GM23338 (cell line): ENCODE measurements at regions not wholly inside any gene's neighbourhood (a gene's known extent, or its start where the extent isn't known, plus 50 kb on each side); places are given as distances from the start of the nearest gene placed in this dataset.

ENCODE experiments used
- ATAC-seq: fragments of 200-7000 bp; cut with Tn5 transposase; 3 replicates; pipeline ENCODE4 v1.9.1; 2020
- DNase-seq: peaks from one replicate; pipeline ENCODE4 v3.0.0-alpha.2; 2015; ENCODE audit warnings: low spot score
- H2AFZ ChIP-seq: fragments of 200-600 bp; sonication (generic); 2 replicates; pipeline ENCODE4 v1.8.0; 2016; ENCODE audit warnings: antibody characterized with exemption, mild to moderate bottlenecking, moderate library complexity
- H3F3A ChIP-seq: fragments of 200-600 bp; sonication (generic); replicated peaks from 2 replicates; pipeline ENCODE4 v1.8.0; 2017; ENCODE audit warnings: antibody characterized with exemption, mixed run types, low read depth
- H3K27ac ChIP-seq: fragments of 200-600 bp; sonication (generic); 2 replicates; pipeline ENCODE4 v1.6.1; 2016; ENCODE audit warnings: low read depth
- H3K27me3 ChIP-seq: fragments of 200-600 bp; sonication (generic); 2 replicates; pipeline ENCODE4 v1.8.0; 2016; ENCODE audit warnings: mild to moderate bottlenecking, mixed run types, moderate library complexity; ENCODE audit not compliant: insufficient read depth
- H3K36me3 ChIP-seq: fragments of 200-600 bp; sonication (generic); 2 replicates; pipeline ENCODE4 v1.8.0; 2016; ENCODE audit warnings: mild to moderate bottlenecking; ENCODE audit not compliant: insufficient read depth
- H3K4me1 ChIP-seq: fragments of 200-600 bp; sonication (generic); 2 replicates; pipeline ENCODE4 v1.8.0; 2016; ENCODE audit warnings: mild to moderate bottlenecking, moderate library complexity; ENCODE audit not compliant: insufficient read depth
- H3K4me2 ChIP-seq: fragments of 200-600 bp; sonication (generic); 2 replicates; pipeline ENCODE4 v1.7.1; 2017; ENCODE audit warnings: mixed run types
- H3K4me3 ChIP-seq: fragments of 200-600 bp; sonication (generic); 2 replicates; pipeline ENCODE4 v1.6.1; 2016; ENCODE audit warnings: mixed run types
- H3K79me2 ChIP-seq: fragments of 200-600 bp; sonication (generic); replicated peaks from 2 replicates; pipeline ENCODE4 v1.8.0; 2017; ENCODE audit warnings: mild to moderate bottlenecking; ENCODE audit not compliant: insufficient read depth
- H3K9me2 ChIP-seq: fragments of 200-600 bp; sonication (generic); 2 replicates; pipeline ENCODE4 v1.8.0; 2017; ENCODE audit not compliant: insufficient read depth
- H4K20me1 ChIP-seq: fragments of 200-600 bp; sonication (generic); replicated peaks from 2 replicates; pipeline ENCODE4 v1.8.0; 2017; ENCODE audit warnings: mild to moderate bottlenecking; ENCODE audit not compliant: insufficient read depth
- H3K27ac Mint-ChIP-seq: 2 replicates; pipeline ENCODE4 v1.8.0; 2020; ENCODE audit warnings: inconsistent platforms, mild to moderate bottlenecking, moderate library complexity, mixed read lengths
- H3K27me3 Mint-ChIP-seq: 3 replicates; pipeline ENCODE4 v1.8.0; 2022; ENCODE audit warnings: low read depth, mild to moderate bottlenecking, moderate library complexity, mixed read lengths, inconsistent platforms; ENCODE audit not compliant: insufficient read depth, poor library complexity
- H3K36me3 Mint-ChIP-seq: 3 replicates; pipeline ENCODE4 v1.8.0; 2021; ENCODE audit warnings: low read depth, mild to moderate bottlenecking, inconsistent platforms, moderate library complexity, mixed read lengths
- H3K4me1 Mint-ChIP-seq: 3 replicates; pipeline ENCODE4 v1.8.0; 2020; ENCODE audit warnings: mild to moderate bottlenecking, inconsistent platforms, mixed read lengths
- H3K4me3 Mint-ChIP-seq: 3 replicates; pipeline ENCODE4 v1.8.0; 2021; ENCODE audit warnings: moderate library complexity, mild to moderate bottlenecking, inconsistent platforms, mixed read lengths
- H3K9me3 Mint-ChIP-seq: 3 replicates; pipeline ENCODE4 v1.8.0; 2020; ENCODE audit warnings: moderate library complexity, mild to moderate bottlenecking, inconsistent platforms, mixed read lengths
- CREB1 ChIP-seq: fragments of 250-450 bp; sonication (Bioruptor Pico); IDR thresholded peaks from 2 replicates; pipeline ENCODE4 v1.5.0; 2020; ENCODE audit warnings: low read depth, mild to moderate bottlenecking, moderate library complexity
- CTCF ChIP-seq, 2 experiments: fragments of 200-600 bp in 1 of 2; sonication (generic) in 1 of 2; conservative IDR thresholded peaks; 2 replicates each; pipeline versions ENCODE4 v1.5.1 to v1.6.1; 2016 to 2017; ENCODE audit warnings: antibody characterized with exemption in 2 of 2, low read depth in 2 of 2, mild to moderate bottlenecking in 2 of 2, moderate library complexity in 1 of 2
- ETS1 ChIP-seq: IDR thresholded peaks from 2 replicates; pipeline ENCODE4 v1.6.1; 2016; ENCODE audit warnings: antibody characterized with exemption
- EZH2 ChIP-seq: fragments of 200-600 bp; sonication (generic); IDR thresholded peaks from one replicate; pipeline ENCODE4 v1.8.0; 2017; ENCODE audit warnings: antibody characterized with exemption, mild to moderate bottlenecking, low read depth; ENCODE audit not compliant: unreplicated experiment
- EZH2phosphoT487 ChIP-seq: fragments of 200-600 bp; sonication (generic); IDR thresholded peaks from one replicate; pipeline ENCODE4 v1.8.1; 2018; ENCODE audit warnings: antibody characterized with exemption; ENCODE audit not compliant: unreplicated experiment
- JUNB ChIP-seq: IDR thresholded peaks from one replicate; pipeline ENCODE4 v1.6.1; 2016; ENCODE audit warnings: antibody characterized with exemption; ENCODE audit not compliant: unreplicated experiment
- NANOG ChIP-seq: IDR thresholded peaks from 2 replicates; pipeline ENCODE4 v1.6.1; 2016; ENCODE audit warnings: antibody characterized with exemption, borderline replicate concordance
- POLR2AphosphoS5 ChIP-seq: IDR thresholded peaks from 2 replicates; pipeline ENCODE4 v1.6.1; 2016; ENCODE audit warnings: antibody characterized with exemption, low read depth
- REST ChIP-seq: IDR thresholded peaks from one replicate; pipeline ENCODE4 v1.6.1; 2018; ENCODE audit warnings: antibody characterized with exemption; ENCODE audit not compliant: unreplicated experiment
- STAT1 ChIP-seq: IDR thresholded peaks from one replicate; pipeline ENCODE4 v1.6.1; 2016; ENCODE audit warnings: antibody characterized with exemption; ENCODE audit not compliant: unreplicated experiment
- ZNF114 ChIP-seq: fragments of 250-450 bp; sonication (Bioruptor Pico); IDR thresholded peaks from 2 replicates; pipeline ENCODE4 v1.5.0; 2020; ENCODE audit warnings: mild to moderate bottlenecking, moderate library complexity
- ZNF331 ChIP-seq: fragments of 250-450 bp; sonication (Bioruptor Pico); IDR thresholded peaks from 2 replicates; pipeline ENCODE4 v1.5.0; 2020; ENCODE audit warnings: low read depth, mild to moderate bottlenecking, moderate library complexity
- ZNF462 ChIP-seq: fragments of 250-450 bp; sonication (Bioruptor Pico); IDR thresholded peaks from 2 replicates; pipeline ENCODE4 v1.5.0; 2020; ENCODE audit warnings: mild to moderate bottlenecking, moderate library complexity

DNA sequence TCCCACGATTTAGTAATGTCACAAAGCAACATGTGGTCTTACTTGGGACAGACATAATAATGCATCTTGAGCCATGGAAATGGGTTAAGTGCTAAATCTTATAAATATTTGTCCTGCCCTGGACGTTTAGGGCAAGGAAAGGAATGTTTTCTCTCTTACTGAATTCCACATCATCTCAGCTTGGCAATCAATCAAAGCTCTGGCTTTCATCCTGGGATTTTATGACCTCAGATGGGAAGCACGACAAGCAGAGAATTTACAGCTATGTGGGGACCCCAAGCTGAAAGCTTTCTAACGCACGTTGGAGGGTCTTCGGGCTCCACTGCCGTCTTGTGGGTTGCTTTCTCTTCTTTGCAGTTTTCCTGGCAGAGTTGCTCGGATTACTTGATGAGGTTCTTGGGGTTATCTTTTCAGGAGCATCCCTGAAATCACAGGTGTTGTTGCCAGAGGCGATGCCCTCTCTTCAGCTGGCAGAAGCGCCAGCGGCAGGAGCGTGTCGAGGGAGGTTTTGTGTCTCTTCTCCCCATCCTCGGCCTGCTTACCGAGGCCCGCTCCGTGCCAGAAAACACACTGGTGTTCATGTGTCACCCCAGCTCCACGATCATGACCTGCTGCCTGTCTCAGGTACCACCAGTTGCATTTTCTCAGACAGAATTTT lies 73.4 kb upstream of the FRMD1 start:
- H3K79me2 ChIP-seq = no peaks in the 10 kb centered on the region
- H3K27ac Mint-ChIP-seq = no peak overlapping the region
- H3K9me2 ChIP-seq = no peaks in the 10 kb centered on the region
- H2AFZ ChIP-seq = peak overlapping the region; percentile 43; the same call in 1 of the 2 replicates
- TF ChIP-seq JUNB = no peak
- no peak for TF ChIP-seq EZH2
- no peak for TF ChIP-seq POLR2AphosphoS5
- TF ChIP-seq ETS1 = no peak
- no peak for TF ChIP-seq STAT1
- TF ChIP-seq CREB1 (CRISPR knock-in tag) = no peak
- TF ChIP-seq REST = no peak
- no peak for TF ChIP-seq NANOG
- no peak for TF ChIP-seq EZH2phosphoT487
- TF ChIP-seq ZNF331 (CRISPR knock-in tag) = no peak
- TF ChIP-seq ZNF462 (CRISPR knock-in tag) = no peak
- no peak for TF ChIP-seq ZNF114 (CRISPR knock-in tag)
- TF ChIP-seq CTCF (conservative IDR thresholded peaks at IDR 0.05; ENCODE audit: low read depth in 2 of 2) = no peak
- peaks cover 36% of the 10 kb centered on the region for H3K4me1 Mint-ChIP-seq
- no peak overlapping the region for H3K4me3 ChIP-seq
- no peaks in the 10 kb centered on the region for H3F3A ChIP-seq
- H3K27me3 ChIP-seq = no peaks in the 10 kb centered on the region
- H3K27me3 Mint-ChIP-seq = peaks cover 5% of the 10 kb centered on the region
- H3K4me1 ChIP-seq = no peaks in the 10 kb centered on the region
- H4K20me1 ChIP-seq = no peaks in the 10 kb centered on the region
- ATAC-seq = no peak
- no peaks in the 10 kb centered on the region for H3K36me3 ChIP-seq
- H3K9me3 Mint-ChIP-seq = no peaks in the 10 kb centered on the region
- H3K4me3 Mint-ChIP-seq = no peak overlapping the region
- no peaks in the 10 kb centered on the region for H3K36me3 Mint-ChIP-seq
- no peak overlapping the region for H3K27ac ChIP-seq
- no peak overlapping the region for H3K4me2 ChIP-seq
- no peak for DNase-seq
